ENCODE measurements at regions not wholly inside any gene's neighbourhood (a gene's known extent, or its start where the extent isn't known, plus 50 kb on each side); places are given as distances from the start of the nearest gene placed in this dataset.

GRCh38 chr1:81554108-81554507 is 246.6 kb upstream of the ADGRL2 start:
- no peak overlapping the region for H3K4me3 ChIP-seq (ENCODE audit: extremely low read depth in 1 of 4, insufficient read depth in 2 of 4, low read depth in 3 of 4, low read length in 4 of 4)
- no peak overlapping the region for H2AFZ ChIP-seq (ENCODE audit: low read length)
- H3K14ac ChIP-seq (ENCODE audit: insufficient read length) = no peak overlapping the region
- no peak overlapping the region for H2AK5ac ChIP-seq (ENCODE audit: low read depth, low read length)
- no peaks in the 10 kb centered on the region for H3K79me1 ChIP-seq (ENCODE audit: low read depth, low read length)
- no peaks in the 10 kb centered on the region for H3K36me3 ChIP-seq (ENCODE audit: control insufficient read depth in 2 of 4, insufficient read depth in 4 of 4, low read length in 3 of 4)
- no peaks in the 10 kb centered on the region for H3K9me3 ChIP-seq (ENCODE audit: insufficient read depth in 2 of 2, low read depth in 1 of 2, low read length in 1 of 2)
- FAIRE-seq (no peak), DNase-seq (ENCODE audit: low read depth in 1 of 2, low spot score in 2 of 2) (no peak)
- H4K20me1 ChIP-seq (replicated peaks in 1 of 2; ENCODE audit: control insufficient read depth in 1 of 2, insufficient read depth in 2 of 2, low read length in 2 of 2) = no peaks in the 10 kb centered on the region
- H2BK5ac ChIP-seq (ENCODE audit: low read depth, low read length) = no peak overlapping the region
- H3K27ac ChIP-seq (ENCODE audit: low read depth, low read length) = no peak overlapping the region
- no peak overlapping the region for H4K5ac ChIP-seq (ENCODE audit: insufficient read length, low read depth, low read length)
- H3K4me2 ChIP-seq (ENCODE audit: insufficient read depth in 1 of 2, low read depth in 2 of 2, low read length in 2 of 2) = no peak overlapping the region
- H2BK20ac ChIP-seq (ENCODE audit: low read length) = 0 out of 2 replicates have a peak overlapping the region, but pooled peaks have one; percentile 23
- CTCF ChIA-PET (ENCODE audit: partially characterized antibody) = interaction anchor here (1.4 kb wide), 1 partner anchor 16 kb away, joined by 4 read pairs; no protein-coding TSS in a partner anchor
- H2BK12ac ChIP-seq (ENCODE audit: low read depth, low read length) = no peak overlapping the region
- H3K23ac ChIP-seq (ENCODE audit: insufficient read length) = no peak overlapping the region
- peaks cover 0 to 16% (median 2%) of the 10 kb centered on the region in 4 experiments; a peak in 2 of 7 replicates for H3K4me1 ChIP-seq (replicated peaks in 1 of 4; ENCODE audit: control insufficient read depth in 3 of 4, insufficient read depth in 4 of 4, low read length in 3 of 4)
- H4K8ac ChIP-seq (ENCODE audit: extremely low read depth, insufficient read depth, low read length) = no peak overlapping the region
- POLR2A ChIA-PET (ENCODE audit: partially characterized antibody) = no interaction called here
- no peak overlapping the region for H3K56ac ChIP-seq (replicated peaks; ENCODE audit: insufficient read length, low read depth, low read length)
- H4K91ac ChIP-seq (replicated peaks; ENCODE audit: insufficient read length, low read length) = no peak overlapping the region
- H3K27me3 ChIP-seq (replicated peaks in 1 of 4; ENCODE audit: control insufficient read depth in 3 of 4, extremely low read depth in 1 of 4, insufficient read depth in 3 of 4, low read length in 3 of 4) = no peaks in the 10 kb centered on the region
- H3K23me2 ChIP-seq (ENCODE audit: low read depth, low read length) = no peaks in the 10 kb centered on the region
- no peak overlapping the region for H3K18ac ChIP-seq (ENCODE audit: extremely low read depth, low read length)
- no peak overlapping the region for H2BK120ac ChIP-seq (replicated peaks; ENCODE audit: low read depth, low read length)
- H3K9ac ChIP-seq (replicated peaks in 1 of 4; ENCODE audit: extremely low read depth in 1 of 4, low read depth in 3 of 4, low read length in 3 of 4) = no peak overlapping the region
- no peaks in the 10 kb centered on the region for H3K79me2 ChIP-seq (ENCODE audit: control insufficient read depth in 1 of 2, insufficient read depth in 2 of 2, low read length in 2 of 2)
- WGBS, 2 experiments (ENCODE audit: extremely low coverage in 1 of 2, insufficient coverage in 1 of 2, insufficient read length in 1 of 2, insufficient replicate concordance in 2 of 2, low coverage in 1 of 2, low lambda C conversion rate in 2 of 2, missing lambda C conversion rate in 1 of 2) = 78% methylated on average over 2 of the region's 2 CpGs; no CpG with 5 or more reads in 1 of the 2 experiments
- TF ChIP-seq POU5F1 (IDR thresholded peaks at IDR 0.05; ENCODE audit: low read depth, low read length) (no peak), FOSL1 (IDR thresholded peaks at IDR 0.05; ENCODE audit: insufficient read depth, low read depth, low read length) (no peak), CEBPB (IDR thresholded peaks at IDR 0.05; ENCODE audit: low read depth, low read length) (no peak), KDM4A (IDR thresholded peaks at IDR 0.05; ENCODE audit: low read depth, low read length, severe bottlenecking) (no peak), GTF2F1 (IDR thresholded peaks at IDR 0.05; ENCODE audit: borderline replicate concordance, low read depth, low read length) (no peak), JUN (IDR thresholded peaks at IDR 0.05; ENCODE audit: low read depth, low read length) (no peak), POLR2A (IDR thresholded peaks at IDR 0.05; ENCODE audit: control extremely low read depth in 1 of 2, low read depth in 2 of 2, low read length in 2 of 2) (no peak), TEAD4 (IDR thresholded peaks at IDR 0.05; ENCODE audit: low read depth, low read length) (no peak), PHF8 (conservative IDR thresholded peaks at IDR 0.05; ENCODE audit: low read depth, low read length) (no peak), CHD1 (IDR thresholded peaks at IDR 0.05; ENCODE audit: low read depth, low read length) (no peak)
- H3K4ac ChIP-seq (replicated peaks; ENCODE audit: insufficient read length, low read depth, low read length) = no peak overlapping the region
- H2BK15ac ChIP-seq (ENCODE audit: low read length) = no peak overlapping the region

Data from H1 (cell line).